Type B pancreatic cell (in vitro differentiated cells): ENCODE measurements at regions not wholly inside any gene's neighbourhood (a gene's known extent, or its start where the extent isn't known, plus 50 kb on each side); places are given as distances from the start of the nearest gene placed in this dataset.

Source experiments
- DNase-seq: peaks from one replicate; pipeline ENCODE4 v3.0.0; 2021; ENCODE audit warnings: mixed read lengths; ENCODE audit not compliant: unreplicated experiment; ENCODE audit errors: extremely low spot score
- H3K27ac Mint-ChIP-seq: 2 replicates; pipeline ENCODE4 v1.8.0; 2021; ENCODE audit warnings: mild to moderate bottlenecking, mixed read lengths
- H3K27me3 Mint-ChIP-seq: 2 replicates; pipeline ENCODE4 v1.8.0; 2021; ENCODE audit warnings: mixed read lengths
- H3K36me3 Mint-ChIP-seq: 2 replicates; pipeline ENCODE4 v1.8.0; 2021; ENCODE audit warnings: mixed read lengths
- H3K4me1 Mint-ChIP-seq: one replicate; pipeline ENCODE4 v1.8.0; 2021; ENCODE audit warnings: mixed read lengths; ENCODE audit not compliant: unreplicated experiment
- H3K4me3 Mint-ChIP-seq: 2 replicates; pipeline ENCODE4 v1.8.0; 2021; ENCODE audit warnings: mild to moderate bottlenecking, mixed read lengths
- H3K9me3 Mint-ChIP-seq: 2 replicates; pipeline ENCODE4 v1.8.0; 2021; ENCODE audit warnings: mixed read lengths
- CTCF ChIP-seq: fragments of 200-600 bp; sonication (generic); conservative IDR thresholded peaks from 2 replicates; pipeline ENCODE4 v1.5.0; 2021; ENCODE audit warnings: antibody characterized with exemption, mild to moderate bottlenecking

GRCh38 chr6:81865712-81866111 lies 113.2 kb upstream of the TENT5A start:
- H3K9me3 Mint-ChIP-seq, result peaks cover 2% of the 10 kb centered on the region
- peaks cover 12% of the 10 kb centered on the region for H3K4me1 Mint-ChIP-seq
- no peak overlapping the region for H3K4me3 Mint-ChIP-seq
- no peaks in the 10 kb centered on the region for H3K27me3 Mint-ChIP-seq
- DNase-seq, result no peak
- TF ChIP-seq CTCF, result no peak
- no peaks in the 10 kb centered on the region for H3K36me3 Mint-ChIP-seq
- H3K27ac Mint-ChIP-seq, result no peak overlapping the region

GRCh38 chr6:81864124-81864523 lies 111.6 kb upstream of the TENT5A start:
- Mint-ChIP-seq H3K4me1 (peaks cover 12% of the 10 kb centered on the region), H3K4me3 (no peak overlapping the region), H3K9me3 (no peaks in the 10 kb centered on the region), H3K36me3 (no peaks in the 10 kb centered on the region), H3K27me3 (no peaks in the 10 kb centered on the region), H3K27ac (no peak overlapping the region)
- no peak for DNase-seq
- TF ChIP-seq CTCF, result no peak

GRCh38 chr6:81863123-81863522 lies 110.6 kb upstream of the TENT5A start:
- no peak for DNase-seq
- peak overlapping the region; percentile 4 for H3K4me3 Mint-ChIP-seq
- H3K27ac Mint-ChIP-seq, result peak overlapping the region; percentile 21
- H3K4me1 Mint-ChIP-seq, result peaks cover 12% of the 10 kb centered on the region
- no peaks in the 10 kb centered on the region for H3K27me3 Mint-ChIP-seq
- H3K36me3 Mint-ChIP-seq, result no peaks in the 10 kb centered on the region
- H3K9me3 Mint-ChIP-seq, result no peaks in the 10 kb centered on the region
- no peak for TF ChIP-seq CTCF

- Mint-ChIP-seq H3K27ac (no peak overlapping the region), H3K4me1 (peaks cover 12% of the 10 kb centered on the region), H3K27me3 (no peaks in the 10 kb centered on the region), H3K36me3 (no peaks in the 10 kb centered on the region), H3K4me3 (no peak overlapping the region), H3K9me3 (no peaks in the 10 kb centered on the region)
- no peak for TF ChIP-seq CTCF
- DNase-seq, result no peak
Observed at GRCh38 chr6:81861281-81861680, 108.8 kb upstream of the TENT5A start.

- no peak for DNase-seq
Observed at GRCh38 chr6:81859884-81860283, 107.4 kb upstream of the TENT5A start.

More at GRCh38 chr6:81859884-81860283, 107.4 kb upstream of the TENT5A start:
- Mint-ChIP-seq H3K4me3 (no peak overlapping the region), H3K9me3 (no peaks in the 10 kb centered on the region), H3K27me3 (no peaks in the 10 kb centered on the region), H3K27ac (no peak overlapping the region), H3K36me3 (no peaks in the 10 kb centered on the region), H3K4me1 (peaks cover 12% of the 10 kb centered on the region)
- no peak for TF ChIP-seq CTCF
